CD4-positive, alpha-beta T cell (primary cell): ENCODE measurements at regions not wholly inside any gene's neighbourhood (a gene's known extent, or its start where the extent isn't known, plus 50 kb on each side); places are given as distances from the start of the nearest gene placed in this dataset.

Source experiments
- ATAC-seq: fragments of 200-7000 bp; cut with Tn5 transposase; one replicate; pipeline ENCODE4 v1.10.0; 2022; ENCODE audit warnings: mild to moderate bottlenecking; ENCODE audit not compliant: poor library complexity
- CTCF ChIA-PET: fragments of 350-600 bp; sonication (Branson Sonifier 250); formaldehyde crosslinking; loops from one replicate; lab custom pipeline; 2021; ENCODE audit warnings: antibody characterized with exemption, inconsistent platforms; lab: Charles Lee
- POLR2A ChIA-PET: fragments of 350-600 bp; sonication (Branson Sonifier 250); formaldehyde crosslinking; loops from one replicate; lab custom pipeline; 2021; ENCODE audit warnings: antibody characterized with exemption, inconsistent platforms; lab: Charles Lee
- DNase-seq, 14 experiments: peaks; one replicate each; pipeline ENCODE4 v3.0.0-alpha.2; 2013 to 2020; ENCODE audit warnings: mixed read lengths in 2 of 14
- H3K27ac ChIP-seq, 2 donors: one replicate each; pipeline versions ENCODE4 v1.5.1 to v1.7.0; 2013; ENCODE audit warnings: low read length in 2 of 2, low read depth in 1 of 2, mild to moderate bottlenecking in 1 of 2
- H3K27me3 ChIP-seq, 2 experiments: 1 replicate in 1 of 2; 2 replicates in 1 of 2; pipeline versions ENCODE4 v1.6.1 to v1.7.0; 2013; ENCODE audit warnings: low read length in 2 of 2, control low read depth in 1 of 2, mild to moderate bottlenecking in 1 of 2, moderate library complexity in 1 of 2; ENCODE audit not compliant: insufficient read depth in 2 of 2, control insufficient read depth in 1 of 2
- H3K36me3 ChIP-seq: one replicate; pipeline ENCODE4 v1.6.1; 2013; ENCODE audit warnings: low read length, control low read depth; ENCODE audit not compliant: insufficient read depth
- H3K4me1 ChIP-seq: one replicate; pipeline ENCODE4 v1.6.1; 2013; ENCODE audit warnings: low read length, control low read depth; ENCODE audit not compliant: insufficient read depth
- H3K4me3 ChIP-seq: one replicate; pipeline ENCODE4 v1.5.1; 2013; ENCODE audit warnings: mild to moderate bottlenecking, low read length, moderate library complexity
- H3K9me3 ChIP-seq, 2 experiments: 1 replicate in 1 of 2; 2 replicates in 1 of 2; pipeline versions ENCODE4 v1.6.1 to v1.7.0; 2013; ENCODE audit warnings: low read length in 2 of 2, mild to moderate bottlenecking in 2 of 2, control low read depth in 1 of 2, moderate library complexity in 1 of 2; ENCODE audit not compliant: control insufficient read depth in 1 of 2, insufficient read depth in 1 of 2
- H3K27ac Mint-ChIP-seq: one replicate; pipeline ENCODE4 v1.8.0; 2020; ENCODE audit warnings: mixed read lengths
- H3K27me3 Mint-ChIP-seq: one replicate; pipeline ENCODE4 v1.8.0; 2021; ENCODE audit warnings: mixed read lengths
- H3K36me3 Mint-ChIP-seq: one replicate; pipeline ENCODE4 v1.8.0; 2021; ENCODE audit warnings: low read depth, mixed read lengths
- H3K4me1 Mint-ChIP-seq: one replicate; pipeline ENCODE4 v1.8.0; 2021; ENCODE audit warnings: low read depth, mixed read lengths
- H3K4me3 Mint-ChIP-seq: one replicate; pipeline ENCODE4 v1.8.0; 2020; ENCODE audit warnings: mild to moderate bottlenecking, mixed read lengths
- H3K9me3 Mint-ChIP-seq: one replicate; pipeline ENCODE4 v1.8.0; 2020; ENCODE audit warnings: mixed read lengths
- intact Hi-C, 2 experiments: fragments of 100-400 bp; cut with DNase I in 1 of 2; cut with micrococcal nuclease in 1 of 2; formaldehyde crosslinking; loops; one replicate each; pipeline versions ENCODE4 v1.15.1 to v1.9.0; 2023 to 2025; cut with DNase I, micrococcal nuclease
- TF ChIP-seq, protein P1 (sequence below): fragments of 200-600 bp; IDR thresholded peaks from one replicate; pipeline ENCODE4 v1.8.0; 2022; ENCODE audit warnings: antibody characterized with exemption, mild to moderate bottlenecking

GRCh38 chr5:4911646-4912403 lies 228.3 kb upstream of the ADAMTS16 start:
- peaks cover 0 to 14% of the 10 kb centered on the region in 2 experiments for H3K9me3 ChIP-seq
- H3K4me3 ChIP-seq, result no peak overlapping the region
- DNase-seq (no peak), ATAC-seq (no peak)
- intact Hi-C loops, result no loop called here
- Mint-ChIP-seq H3K36me3 (no peaks in the 10 kb centered on the region), H3K4me3 (no peak overlapping the region), H3K27me3 (no peaks in the 10 kb centered on the region), H3K4me1 (no peaks in the 10 kb centered on the region), H3K9me3 (no peaks in the 10 kb centered on the region), H3K27ac (no peak overlapping the region)
- H3K27me3 ChIP-seq, result no peaks in the 10 kb centered on the region
- TF ChIP-seq, protein P1, sequence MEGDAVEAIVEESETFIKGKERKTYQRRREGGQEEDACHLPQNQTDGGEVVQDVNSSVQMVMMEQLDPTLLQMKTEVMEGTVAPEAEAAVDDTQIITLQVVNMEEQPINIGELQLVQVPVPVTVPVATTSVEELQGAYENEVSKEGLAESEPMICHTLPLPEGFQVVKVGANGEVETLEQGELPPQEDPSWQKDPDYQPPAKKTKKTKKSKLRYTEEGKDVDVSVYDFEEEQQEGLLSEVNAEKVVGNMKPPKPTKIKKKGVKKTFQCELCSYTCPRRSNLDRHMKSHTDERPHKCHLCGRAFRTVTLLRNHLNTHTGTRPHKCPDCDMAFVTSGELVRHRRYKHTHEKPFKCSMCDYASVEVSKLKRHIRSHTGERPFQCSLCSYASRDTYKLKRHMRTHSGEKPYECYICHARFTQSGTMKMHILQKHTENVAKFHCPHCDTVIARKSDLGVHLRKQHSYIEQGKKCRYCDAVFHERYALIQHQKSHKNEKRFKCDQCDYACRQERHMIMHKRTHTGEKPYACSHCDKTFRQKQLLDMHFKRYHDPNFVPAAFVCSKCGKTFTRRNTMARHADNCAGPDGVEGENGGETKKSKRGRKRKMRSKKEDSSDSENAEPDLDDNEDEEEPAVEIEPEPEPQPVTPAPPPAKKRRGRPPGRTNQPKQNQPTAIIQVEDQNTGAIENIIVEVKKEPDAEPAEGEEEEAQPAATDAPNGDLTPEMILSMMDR, result no peak
- CTCF ChIA-PET, result no interaction called here
- POLR2A ChIA-PET, result no interaction called here
- no peaks in the 10 kb centered on the region for H3K36me3 ChIP-seq
- H3K27ac ChIP-seq, result no peak overlapping the region
- no peaks in the 10 kb centered on the region for H3K4me1 ChIP-seq

- ChIA-PET CTCF (no interaction called here), POLR2A (no interaction called here)
- H3K4me3 Mint-ChIP-seq, result no peak overlapping the region
- H3K9me3 Mint-ChIP-seq, result peaks cover 3% of the 10 kb centered on the region
- no peaks in the 10 kb centered on the region for H3K36me3 Mint-ChIP-seq
- TF ChIP-seq, protein P1, result no peak
- Histone ChIP-seq H3K4me1 (no peaks in the 10 kb centered on the region), H3K4me3 (no peak overlapping the region), H3K27ac (no peak overlapping the region), H3K9me3 (no peaks in the 10 kb centered on the region), H3K27me3 (no peaks in the 10 kb centered on the region), H3K36me3 (no peaks in the 10 kb centered on the region)
- no peaks in the 10 kb centered on the region for H3K4me1 Mint-ChIP-seq
- no peak overlapping the region for H3K27ac Mint-ChIP-seq
- H3K27me3 Mint-ChIP-seq, result no peaks in the 10 kb centered on the region
- no peak for DNase-seq
- ATAC-seq, result no peak
- intact Hi-C loops, result no loop called here
Observed at GRCh38 chr5:4921929-4922328, 218.2 kb upstream of the ADAMTS16 start.

- Histone ChIP-seq H3K9me3 (no peaks in the 10 kb centered on the region), H3K4me1 (no peaks in the 10 kb centered on the region), H3K36me3 (no peaks in the 10 kb centered on the region), H3K4me3 (no peak overlapping the region), H3K27me3 (no peaks in the 10 kb centered on the region), H3K27ac (no peak overlapping the region)
- Mint-ChIP-seq H3K27ac (no peak overlapping the region), H3K27me3 (no peaks in the 10 kb centered on the region), H3K36me3 (no peaks in the 10 kb centered on the region), H3K9me3 (peaks cover 3% of the 10 kb centered on the region), H3K4me1 (no peaks in the 10 kb centered on the region), H3K4me3 (no peak overlapping the region)
- ChIA-PET POLR2A (no interaction called here), CTCF (no interaction called here)
- DNase-seq, result no peak
- intact Hi-C loops, result no loop called here
- TF ChIP-seq, protein P1, result no peak
- ATAC-seq, result no peak
Observed at GRCh38 chr5:4924577-4924976, 215.6 kb upstream of the ADAMTS16 start.
